HG03575 (cell line): ENCODE measurements at regions not wholly inside any gene's neighbourhood (a gene's known extent, or its start where the extent isn't known, plus 50 kb on each side); places are given as distances from the start of the nearest gene placed in this dataset.

Experiments used
- ATAC-seq: cut with Tn5 transposase; IDR thresholded peaks from one replicate; pipeline ENCODE4 v1.9.1; 2021; ENCODE audit not compliant: unreplicated experiment, insufficient number of reproducible peaks, low FRiP score; ENCODE audit errors: extremely low read depth

- no peak for ATAC-seq
Observed at GRCh38 chr4:128583753-128584712, 225.5 kb upstream of the JADE1 start.

DNA sequence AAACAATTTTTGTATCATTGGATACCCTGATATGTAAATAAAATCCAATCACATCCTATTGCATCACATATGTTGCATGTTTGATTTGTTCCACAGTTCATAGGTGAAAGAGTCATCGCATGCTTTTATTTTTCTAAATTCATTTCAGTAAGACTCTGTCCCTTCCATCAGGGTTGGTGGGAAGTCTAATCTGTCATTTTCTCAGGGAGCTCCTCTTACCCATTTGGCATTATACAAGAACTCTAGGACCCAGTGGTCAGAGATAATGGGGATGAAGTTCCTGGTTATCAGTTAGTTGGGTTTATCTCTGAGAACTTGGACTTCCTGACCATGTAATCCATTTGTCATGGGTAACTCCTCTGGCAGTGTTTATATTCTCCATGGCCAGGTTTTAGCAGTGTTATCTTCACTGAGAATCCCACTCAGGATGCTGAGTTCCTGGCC, 227.1 kb upstream of the JADE1 start:
- ATAC-seq = no peak

DNA sequence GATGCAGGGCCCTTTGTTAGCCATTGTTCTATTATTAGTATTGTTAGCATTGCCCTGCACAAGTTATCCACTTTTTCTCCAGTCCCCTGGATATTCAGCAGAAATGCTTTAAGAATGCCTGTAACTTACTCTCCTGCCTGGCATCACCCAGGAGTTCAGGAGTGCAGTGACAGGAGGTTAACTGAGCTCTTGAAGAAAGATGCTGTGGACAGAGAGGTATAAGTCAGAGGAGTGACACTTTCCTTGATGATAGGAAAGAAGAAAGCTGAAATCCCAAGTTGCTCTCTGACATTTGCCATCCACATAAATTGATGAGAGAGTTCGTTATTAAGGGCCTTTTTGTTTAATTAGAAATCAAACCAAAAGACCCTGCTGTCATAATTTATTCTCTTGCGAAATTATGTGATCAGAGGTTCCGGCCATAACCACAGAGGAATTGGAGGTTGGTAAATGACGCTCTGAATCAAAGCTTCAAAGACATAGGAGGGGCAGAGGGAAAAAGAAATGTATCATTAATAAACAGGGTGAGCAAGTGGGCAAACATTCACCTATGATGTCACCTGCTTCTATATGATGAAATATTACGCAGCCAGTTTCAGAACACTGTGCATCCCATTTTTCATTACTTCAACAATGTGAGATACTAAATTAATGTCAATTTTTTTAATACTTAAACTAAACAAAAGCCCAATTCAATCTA, 230.2 kb upstream of the JADE1 start:
- no peak for ATAC-seq

DNA sequence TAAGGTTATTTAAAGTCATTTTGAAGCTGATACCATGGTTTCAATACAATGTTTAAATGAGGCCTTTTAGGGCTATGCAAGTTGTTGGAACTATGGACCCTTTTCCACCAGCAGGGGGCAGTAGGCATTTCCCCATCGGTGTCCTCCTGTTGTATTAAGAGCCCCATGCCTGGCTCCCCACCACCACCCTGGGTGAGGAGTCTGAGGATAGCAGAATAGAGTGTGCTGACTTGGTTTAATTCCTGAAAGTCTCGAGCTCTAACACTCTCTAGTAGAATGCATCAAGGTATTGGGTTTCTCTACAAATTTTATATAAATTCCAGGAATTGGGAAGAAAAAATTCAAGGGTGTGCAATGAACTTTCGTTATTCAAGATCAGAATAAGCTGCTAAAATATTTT, 234.8 kb upstream of the JADE1 start:
- no peak for ATAC-seq

DNA sequence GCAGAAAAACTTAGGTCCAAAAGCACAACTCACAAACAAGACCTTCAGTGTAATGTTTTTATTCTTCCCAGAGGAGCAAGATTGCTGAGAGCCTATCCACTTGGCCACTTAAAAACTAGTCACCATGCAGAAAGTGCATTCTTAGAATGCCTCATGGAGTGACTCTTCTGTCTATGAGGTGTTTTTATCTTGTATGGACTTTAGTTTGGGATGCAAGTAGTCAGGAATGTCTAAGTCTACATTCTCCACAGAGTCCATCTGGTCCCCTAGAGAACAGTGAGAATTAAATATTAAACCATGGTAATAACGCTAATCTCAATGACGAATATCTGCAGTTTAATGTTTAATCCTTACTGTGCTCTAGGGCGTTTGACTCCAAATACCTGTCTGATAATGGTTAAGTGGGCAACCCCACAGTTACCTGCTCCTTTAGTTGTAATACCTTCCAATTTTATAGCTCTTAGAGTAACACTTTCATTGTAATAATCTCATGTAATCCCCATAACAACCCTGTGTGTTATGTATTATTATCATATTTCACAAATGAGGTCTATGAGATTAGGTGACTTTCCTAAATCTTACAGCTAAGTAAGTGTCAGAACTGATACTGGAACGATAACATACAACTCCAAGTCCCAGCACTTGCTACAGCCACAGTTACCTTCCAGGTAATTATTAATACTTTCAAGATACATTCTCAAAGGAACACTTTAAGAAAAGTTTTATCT, 235.6 kb upstream of the JADE1 start:
- ATAC-seq = no peak

GRCh38 chr4:128572778-128573241, 236.7 kb upstream of the JADE1 start:
- no peak for ATAC-seq

DNA sequence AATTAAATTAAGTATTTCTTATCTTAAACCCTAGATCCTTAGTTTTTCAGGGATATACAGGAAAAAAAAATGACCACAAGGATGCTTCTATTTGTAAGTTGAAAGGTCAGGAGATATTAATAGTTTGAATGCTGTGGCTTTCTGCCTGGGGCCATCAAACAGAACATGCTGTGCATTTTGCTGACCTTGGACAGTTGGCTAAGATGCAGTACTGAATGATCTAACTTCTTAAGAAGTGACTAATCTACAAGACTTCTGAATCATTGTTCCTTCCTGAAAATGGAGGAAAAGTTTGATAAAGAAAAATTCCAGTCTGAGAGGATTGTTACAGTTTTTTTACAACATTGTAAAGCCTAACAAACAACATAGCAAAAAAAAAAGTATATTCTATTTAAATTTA, 237.8 kb upstream of the JADE1 start:
- ATAC-seq = no peak

GRCh38 chr4:128570387-128570975, 239.0 kb upstream of the JADE1 start:
- ATAC-seq = no peak

- no peak for ATAC-seq
Observed at GRCh38 chr4:128566693-128567092, 242.8 kb upstream of the JADE1 start.

DNA sequence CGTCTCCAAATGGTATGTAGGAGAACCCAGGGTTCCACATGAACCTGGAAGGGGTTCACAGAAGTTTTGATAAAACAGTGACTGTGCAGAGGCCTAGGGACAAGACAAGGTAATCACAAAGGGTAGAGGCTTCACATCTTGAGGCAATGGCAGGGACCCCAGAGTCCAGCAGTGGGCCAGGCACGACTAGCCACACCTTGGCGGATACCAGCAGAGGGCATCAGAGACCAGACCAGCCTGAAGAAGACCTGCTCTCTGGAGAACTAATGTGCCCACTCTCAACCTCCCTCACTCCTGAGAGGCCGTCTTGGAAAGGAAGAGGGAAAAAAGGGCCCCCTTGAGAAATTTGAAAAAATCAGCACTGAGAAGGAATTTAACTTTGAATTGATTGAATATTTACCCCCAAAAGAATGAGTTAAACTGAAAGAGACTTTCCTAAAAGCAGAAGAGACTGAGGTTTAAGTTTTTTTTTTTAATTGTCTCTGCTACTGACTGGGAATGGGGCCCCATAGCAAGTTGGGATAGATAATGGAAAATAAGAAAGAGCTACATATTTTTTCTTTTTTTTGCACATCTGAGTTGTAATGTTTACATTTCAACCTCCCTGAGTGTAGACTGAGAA, 243.8 kb upstream of the JADE1 start:
- no peak for ATAC-seq

DNA sequence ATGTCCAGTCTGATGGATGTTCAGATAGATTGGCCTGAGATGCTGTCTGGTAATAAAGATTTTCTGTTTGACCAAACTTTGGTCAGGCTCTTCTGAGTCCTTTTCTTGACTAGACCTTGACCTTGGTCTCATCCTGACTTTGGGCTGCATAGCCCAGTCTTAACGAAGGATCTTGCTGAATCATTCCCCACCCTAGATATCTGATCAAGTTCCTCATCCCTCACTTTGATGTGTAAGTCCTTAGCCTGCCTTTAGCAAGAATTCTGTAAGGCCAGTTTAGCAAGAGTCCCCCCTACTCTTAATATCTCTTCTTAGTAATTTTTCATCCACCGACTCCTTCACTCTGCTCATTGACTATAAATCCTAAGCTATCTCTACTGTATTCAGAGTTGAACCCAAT, 244.4 kb upstream of the JADE1 start:
- no peak for ATAC-seq

DNA sequence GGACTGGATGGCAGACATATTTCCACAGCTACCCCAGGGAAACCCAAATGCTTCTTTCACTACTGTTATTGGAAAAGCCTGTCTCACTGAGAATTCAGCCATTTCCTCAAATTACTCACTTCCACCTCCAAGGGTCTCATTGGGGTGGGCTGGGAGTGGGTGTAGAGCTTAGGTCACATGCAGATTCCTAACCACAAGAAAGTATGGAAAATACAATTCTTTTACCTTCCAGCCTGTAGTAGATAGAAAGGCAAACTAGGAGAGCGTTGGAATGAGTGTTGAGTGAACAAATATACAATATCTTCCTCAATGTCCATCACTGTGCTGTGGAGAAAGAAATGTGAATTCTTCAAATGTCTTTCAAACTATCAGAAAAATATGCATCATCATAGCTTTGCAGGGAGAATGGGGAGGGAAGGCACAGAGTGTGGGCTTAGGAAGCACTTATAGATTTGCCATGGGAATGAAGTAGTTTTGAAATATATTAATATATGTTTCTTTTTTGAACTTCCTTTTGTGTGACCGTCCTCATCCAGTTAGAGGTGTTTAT, 245.3 kb upstream of the JADE1 start:
- no peak for ATAC-seq

GRCh38 chr4:128560754-128561495, 248.6 kb upstream of the JADE1 start:
- ATAC-seq = no peak

GRCh38 chr4:128558896-128559679, 250.4 kb upstream of the JADE1 start:
- ATAC-seq = no peak

DNA sequence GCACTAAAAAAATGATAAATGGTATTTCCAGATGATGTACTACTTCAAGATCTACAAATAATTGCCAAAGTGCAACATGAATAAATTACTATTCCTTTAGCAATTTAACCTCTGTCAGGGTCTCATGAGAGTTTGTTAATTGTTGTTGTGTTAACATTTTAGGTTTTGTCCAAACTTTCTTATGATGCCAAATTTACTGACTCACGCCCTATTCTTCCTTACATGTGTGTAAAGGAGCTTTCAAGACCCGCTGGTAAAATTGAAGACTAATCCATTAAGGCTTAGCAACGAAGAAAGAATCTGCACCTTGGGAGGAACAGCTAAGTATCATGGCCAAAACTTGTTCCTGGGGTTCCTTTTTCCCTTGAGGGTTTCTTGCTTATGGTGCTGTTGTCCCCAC, 252.7 kb upstream of the JADE1 start:
- no peak for ATAC-seq

DNA sequence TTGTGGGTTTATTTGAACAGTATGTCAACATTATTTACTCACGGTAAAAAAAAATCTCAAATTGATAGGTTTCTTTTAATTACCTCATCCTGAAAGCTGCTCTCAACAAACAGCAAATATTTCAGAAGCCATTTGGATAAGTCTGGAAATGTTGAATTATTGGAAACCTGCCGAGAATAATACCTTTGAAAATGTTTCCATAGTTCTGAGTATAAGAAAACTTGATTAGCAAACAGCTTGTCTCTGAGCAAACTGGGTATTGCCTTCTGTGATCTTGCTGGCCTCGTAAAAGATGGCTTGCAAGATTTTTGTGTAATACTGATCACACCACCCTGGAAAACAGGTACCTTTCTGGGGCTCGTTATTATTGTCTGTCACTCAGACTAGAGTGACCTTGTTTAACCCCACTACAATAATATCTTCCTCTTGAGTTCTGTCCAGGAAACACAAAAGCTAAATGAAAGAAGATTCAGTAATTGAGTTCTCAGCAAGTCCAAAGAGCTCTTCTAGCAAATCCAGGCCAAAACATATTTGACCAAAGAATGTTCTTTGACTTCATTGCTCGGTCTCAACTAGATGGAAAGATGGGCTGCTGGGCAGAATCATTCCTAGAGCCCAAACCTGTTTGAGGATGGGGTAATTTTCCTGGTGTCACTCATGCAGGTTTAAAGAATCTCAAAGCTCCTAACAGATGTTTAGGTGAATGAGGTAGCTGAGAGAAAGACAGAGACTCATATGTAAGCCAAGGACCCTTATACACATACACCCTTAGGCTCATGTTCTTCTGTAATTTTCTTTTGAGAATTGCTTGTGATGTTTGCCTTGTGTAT, 255.6 kb upstream of the JADE1 start:
- ATAC-seq = no peak
